PC-3 (cell line): ENCODE measurements at regions not wholly inside any gene's neighbourhood (a gene's known extent, or its start where the extent isn't known, plus 50 kb on each side); places are given as distances from the start of the nearest gene placed in this dataset.

ENCODE experiments used
- ATAC-seq: fragments of 200-7000 bp; cut with Tn5 transposase; 2 replicates; pipeline ENCODE4 v1.9.1; 2020; ENCODE audit warnings: mild to moderate bottlenecking, moderate library complexity
- BruUV-seq: library from RNA; stranded (reverse); fragments of 400-500 nt; replicated peaks from 2 replicates; lab custom pipeline; 2021; lab: Mats Ljungman, UMichigan
- CTCF ChIA-PET: fragments of 300-600 bp; sonication (Branson Sonifier 250); formaldehyde crosslinking; loops from one replicate; lab custom pipeline; 2022; ENCODE audit warnings: antibody characterized with exemption; lab: Charles Lee
- POLR2A ChIA-PET: fragments of 300-600 bp; sonication (Branson Sonifier 250); formaldehyde crosslinking; loops from one replicate; lab custom pipeline; 2022; ENCODE audit warnings: antibody characterized with exemption; ENCODE audit not compliant: unreplicated experiment; lab: Charles Lee
- DNase-seq: peaks from one replicate; pipeline ENCODE4 v3.0.0-alpha.2; 2015
- H2AFZ ChIP-seq: fragments of 300-600 bp; sonication (generic); 2 replicates; pipeline ENCODE4 v1.6.0; 2016; ENCODE audit warnings: antibody characterized with exemption, low read length
- H3F3A ChIP-seq: fragments of 300-600 bp; sonication (generic); one replicate; pipeline ENCODE4 v1.6.0; 2017; ENCODE audit warnings: antibody characterized with exemption, low read length, control low read depth, mild to moderate bottlenecking; ENCODE audit not compliant: unreplicated experiment
- H3K27ac ChIP-seq: fragments of 300-600 bp; sonication (generic); 2 replicates; pipeline ENCODE4 v1.5.1; 2016; ENCODE audit warnings: mild to moderate bottlenecking, low read length
- H3K27me3 ChIP-seq: fragments of 300-600 bp; sonication (generic); 2 replicates; pipeline ENCODE4 v1.6.1; 2016; ENCODE audit warnings: low read length, mixed read lengths
- H3K36me3 ChIP-seq: fragments of 300-600 bp; sonication (generic); 2 replicates; pipeline ENCODE4 v1.6.1; 2016; ENCODE audit warnings: low read depth, mixed run types, low read length, mixed read lengths
- H3K4me1 ChIP-seq: fragments of 300-600 bp; sonication (generic); 2 replicates; pipeline ENCODE4 v1.5.1; 2016; ENCODE audit warnings: low read length; ENCODE audit not compliant: insufficient read depth
- H3K4me2 ChIP-seq: fragments of 300-600 bp; sonication (generic); 2 replicates; pipeline ENCODE4 v1.6.0; 2016; ENCODE audit warnings: low read length
- H3K4me3 ChIP-seq: fragments of 300-600 bp; sonication (generic); 2 replicates; pipeline ENCODE4 v1.5.1; 2016; ENCODE audit warnings: mild to moderate bottlenecking, low read length, mixed read lengths
- H3K79me2 ChIP-seq: fragments of 300-600 bp; sonication (generic); 2 replicates; pipeline ENCODE4 v1.6.1; 2017; ENCODE audit warnings: low read length, mixed read lengths
- H3K9ac ChIP-seq: fragments of 300-600 bp; sonication (generic); 2 replicates; pipeline ENCODE4 v1.6.0; 2016; ENCODE audit warnings: mild to moderate bottlenecking, low read length
- H3K9me2 ChIP-seq: fragments of 300-600 bp; sonication (generic); replicated peaks from 2 replicates; pipeline ENCODE4 v1.6.1; 2016; ENCODE audit warnings: mixed run types, low read length, mixed read lengths
- H3K9me3 ChIP-seq: fragments of 300-600 bp; sonication (generic); 2 replicates; pipeline ENCODE4 v1.6.1; 2016; ENCODE audit warnings: low read length, mixed read lengths
- H4K20me1 ChIP-seq: fragments of 300-600 bp; sonication (generic); 2 replicates; pipeline ENCODE4 v1.6.1; 2016; ENCODE audit warnings: low read length, mixed read lengths
- EZH2 ChIP-seq: fragments of 300-600 bp; sonication (generic); IDR thresholded peaks from one replicate; pipeline ENCODE4 v1.6.1; 2017; ENCODE audit warnings: antibody characterized with exemption, mild to moderate bottlenecking, low read length; ENCODE audit not compliant: unreplicated experiment
- EZH2phosphoT487 ChIP-seq: fragments of 300-600 bp; sonication (generic); IDR thresholded peaks from 2 replicates; pipeline ENCODE4 v1.6.1; 2018; ENCODE audit warnings: mild to moderate bottlenecking, antibody characterized with exemption, low read length, borderline replicate concordance
- intact Hi-C: fragments of 100-400 bp; cut with micrococcal nuclease; formaldehyde crosslinking; loops from 2 replicates; pipeline ENCODE4 v1.9.0; 2023
- TF ChIP-seq, protein P1 (sequence below): fragments of 300-600 bp; sonication (generic); conservative IDR thresholded peaks from 2 replicates; pipeline ENCODE4 v1.5.1; 2017; ENCODE audit warnings: antibody characterized with exemption, low read depth, mild to moderate bottlenecking, low read length

DNA sequence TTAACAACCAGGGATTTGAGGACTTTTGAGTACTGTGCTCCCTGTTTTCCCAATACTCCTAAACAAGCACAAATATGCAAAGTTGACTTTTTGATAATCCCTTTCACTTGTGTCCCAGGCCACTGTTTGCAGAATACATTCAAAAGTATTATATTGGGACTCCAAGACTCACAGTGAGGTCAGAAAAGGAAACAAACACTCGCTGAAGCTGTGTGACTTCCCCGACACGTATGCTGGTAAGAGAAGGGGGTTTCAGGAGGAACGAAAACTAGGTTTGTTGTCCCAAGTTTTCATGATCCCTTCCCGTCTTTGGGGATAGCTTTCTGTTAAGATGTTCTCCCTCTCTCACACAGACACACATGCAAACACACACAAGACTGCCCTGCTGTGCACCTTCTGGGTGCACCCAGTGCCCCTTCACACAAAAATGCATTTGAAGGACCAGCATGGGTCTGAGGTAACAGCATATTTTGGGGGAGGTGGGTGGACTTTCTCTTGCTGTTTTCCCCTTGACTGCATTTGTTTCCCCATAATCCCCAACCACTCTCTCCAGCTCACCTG, 225.2 kb upstream of the PRICKLE2 start:
- no peaks in the 10 kb centered on the region for H3K27me3 ChIP-seq
- intact Hi-C loops = no loop called here
- H3K27ac ChIP-seq = no peak overlapping the region
- H3K79me2 ChIP-seq = no peaks in the 10 kb centered on the region
- no peak overlapping the region for H3K4me2 ChIP-seq
- H2AFZ ChIP-seq = no peak overlapping the region
- ChIA-PET CTCF (no interaction called here), POLR2A (interaction anchor here (0.7 kb wide), 1 partner anchor 39 kb away, joined by 6 read pairs; no protein-coding TSS in a partner anchor)
- DNase-seq (no peak), ATAC-seq (no peak)
- no peaks in the 10 kb centered on the region for H3K36me3 ChIP-seq
- BruUV-seq = no TSS peak
- no peaks in the 10 kb centered on the region for H3F3A ChIP-seq
- H3K9ac ChIP-seq = no peak overlapping the region
- H4K20me1 ChIP-seq = no peaks in the 10 kb centered on the region
- no peaks in the 10 kb centered on the region for H3K9me2 ChIP-seq
- no peaks in the 10 kb centered on the region for H3K9me3 ChIP-seq
- no peak for TF ChIP-seq EZH2
- no peak for TF ChIP-seq EZH2phosphoT487
- TF ChIP-seq, protein P1, sequence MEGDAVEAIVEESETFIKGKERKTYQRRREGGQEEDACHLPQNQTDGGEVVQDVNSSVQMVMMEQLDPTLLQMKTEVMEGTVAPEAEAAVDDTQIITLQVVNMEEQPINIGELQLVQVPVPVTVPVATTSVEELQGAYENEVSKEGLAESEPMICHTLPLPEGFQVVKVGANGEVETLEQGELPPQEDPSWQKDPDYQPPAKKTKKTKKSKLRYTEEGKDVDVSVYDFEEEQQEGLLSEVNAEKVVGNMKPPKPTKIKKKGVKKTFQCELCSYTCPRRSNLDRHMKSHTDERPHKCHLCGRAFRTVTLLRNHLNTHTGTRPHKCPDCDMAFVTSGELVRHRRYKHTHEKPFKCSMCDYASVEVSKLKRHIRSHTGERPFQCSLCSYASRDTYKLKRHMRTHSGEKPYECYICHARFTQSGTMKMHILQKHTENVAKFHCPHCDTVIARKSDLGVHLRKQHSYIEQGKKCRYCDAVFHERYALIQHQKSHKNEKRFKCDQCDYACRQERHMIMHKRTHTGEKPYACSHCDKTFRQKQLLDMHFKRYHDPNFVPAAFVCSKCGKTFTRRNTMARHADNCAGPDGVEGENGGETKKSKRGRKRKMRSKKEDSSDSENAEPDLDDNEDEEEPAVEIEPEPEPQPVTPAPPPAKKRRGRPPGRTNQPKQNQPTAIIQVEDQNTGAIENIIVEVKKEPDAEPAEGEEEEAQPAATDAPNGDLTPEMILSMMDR = no peak
- H3K4me1 ChIP-seq = no peaks in the 10 kb centered on the region
- no peak overlapping the region for H3K4me3 ChIP-seq

DNA sequence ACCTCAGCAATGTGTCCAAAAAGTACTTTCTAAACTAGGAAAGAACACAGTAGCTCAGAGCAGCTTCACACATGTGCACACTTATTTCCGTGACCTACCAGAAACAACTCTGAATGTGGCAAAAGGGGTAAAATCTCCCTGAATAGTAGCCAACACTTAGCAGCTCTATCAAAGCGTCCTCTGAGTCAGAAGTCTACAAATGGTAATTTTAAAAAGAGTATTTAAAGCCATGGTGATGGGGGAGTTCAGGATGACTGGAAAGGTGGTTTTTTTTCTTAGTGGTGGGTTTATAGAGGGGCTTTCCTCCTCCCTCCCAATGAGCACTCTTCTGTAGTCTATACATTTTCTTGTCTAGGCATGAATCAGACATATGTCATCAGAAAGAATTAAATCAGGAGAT, 223.8 kb upstream of the PRICKLE2 start:
- ATAC-seq (no peak), DNase-seq (no peak)
- H3K27ac ChIP-seq = no peak overlapping the region
- H3K36me3 ChIP-seq = no peaks in the 10 kb centered on the region
- no peaks in the 10 kb centered on the region for H3K9me3 ChIP-seq
- no peak overlapping the region for H2AFZ ChIP-seq
- intact Hi-C loops = no loop called here
- no peak for TF ChIP-seq EZH2
- TF ChIP-seq, protein P1 = no peak
- no peak for TF ChIP-seq EZH2phosphoT487
- H3K4me1 ChIP-seq = no peaks in the 10 kb centered on the region
- CTCF ChIA-PET = no interaction called here
- no TSS peak for BruUV-seq
- H3K4me2 ChIP-seq = no peak overlapping the region
- H3K4me3 ChIP-seq = no peak overlapping the region
- no peaks in the 10 kb centered on the region for H3F3A ChIP-seq
- no peaks in the 10 kb centered on the region for H3K79me2 ChIP-seq
- no peaks in the 10 kb centered on the region for H4K20me1 ChIP-seq
- H3K9ac ChIP-seq = no peak overlapping the region
- POLR2A ChIA-PET = no interaction called here
- H3K9me2 ChIP-seq = no peaks in the 10 kb centered on the region
- no peaks in the 10 kb centered on the region for H3K27me3 ChIP-seq

DNA sequence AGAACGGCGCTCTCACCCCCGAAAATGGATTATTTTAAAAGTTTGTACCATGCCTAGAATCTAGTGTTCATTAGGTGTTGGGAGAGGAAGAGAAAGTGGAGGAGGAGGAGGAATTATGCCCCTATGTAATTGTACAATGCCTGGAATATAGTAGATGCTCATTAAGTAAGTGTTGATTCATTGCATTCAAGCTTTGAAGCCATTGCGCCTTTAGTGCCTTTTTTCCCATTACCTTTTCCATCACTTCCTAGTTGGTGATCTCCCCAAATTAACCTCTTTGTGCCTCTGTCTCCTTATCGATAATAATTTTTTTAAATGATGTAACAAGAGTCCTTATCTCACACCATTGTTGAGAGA, 220.7 kb upstream of the PRICKLE2 start:
- CTCF ChIA-PET = no interaction called here
- no peak overlapping the region for H2AFZ ChIP-seq
- no peaks in the 10 kb centered on the region for H3K4me1 ChIP-seq
- H3F3A ChIP-seq = no peaks in the 10 kb centered on the region
- H3K36me3 ChIP-seq = no peaks in the 10 kb centered on the region
- POLR2A ChIA-PET = no interaction called here
- no peaks in the 10 kb centered on the region for H3K9me2 ChIP-seq
- no peak overlapping the region for H3K4me2 ChIP-seq
- H3K4me3 ChIP-seq = no peak overlapping the region
- TF ChIP-seq EZH2phosphoT487 = no peak
- TF ChIP-seq EZH2 = no peak
- TF ChIP-seq, protein P1 = no peak
- H3K27ac ChIP-seq = no peak overlapping the region
- no peaks in the 10 kb centered on the region for H3K9me3 ChIP-seq
- intact Hi-C loops = no loop called here
- H3K9ac ChIP-seq = no peak overlapping the region
- H3K79me2 ChIP-seq = no peaks in the 10 kb centered on the region
- DNase-seq (no peak), ATAC-seq (no peak)
- no peaks in the 10 kb centered on the region for H4K20me1 ChIP-seq
- no TSS peak for BruUV-seq
- no peaks in the 10 kb centered on the region for H3K27me3 ChIP-seq
